GM12878 (cell line): ENCODE measurements at regions not wholly inside any gene's neighbourhood (a gene's known extent, or its start where the extent isn't known, plus 50 kb on each side); places are given as distances from the start of the nearest gene placed in this dataset.

Experiments used
- ATAC-seq: fragments of 200-7000 bp; cut with Tn5 transposase; 3 replicates; pipeline ENCODE4 v1.9.1; 2020; ENCODE audit warnings: mild to moderate bottlenecking, moderate library complexity
- BruUV-seq: library from RNA; stranded (reverse); fragments of 400-500 nt; replicated peaks from 2 replicates; lab custom pipeline; 2021; lab: Mats Ljungman, UMichigan
- CTCF ChIA-PET: fragments of 300-600 bp; sonication (Branson Sonifier 250); formaldehyde crosslinking; extraction: SDS; loops from one replicate; lab custom pipeline; 2021; ENCODE audit warnings: inconsistent platforms; lab: Yijun Ruan, JAX
- POLR2A ChIA-PET: fragments of 350-600 bp; formaldehyde crosslinking; extraction: SDS; loops from one replicate; lab custom pipeline; 2021; ENCODE audit warnings: inconsistent platforms; lab: Charles Lee
- RAD21 ChIA-PET: fragments of 300-600 bp; sonication (Branson Sonifier 250); formaldehyde crosslinking; loops from one replicate; lab custom pipeline; 2023; ENCODE audit warnings: antibody characterized with exemption; ENCODE audit not compliant: unreplicated experiment; lab: Charles Lee
- SMC1A ChIA-PET: fragments of 300-600 bp; sonication (Branson Sonifier 250); formaldehyde crosslinking; loops from one replicate; lab custom pipeline; 2023; ENCODE audit not compliant: unreplicated experiment, uncharacterized antibody; lab: Charles Lee
- DNase-seq: peaks from one replicate; pipeline ENCODE4 v3.0.0-alpha.2; 2011; ENCODE audit warnings: low read depth, low spot score
- FAIRE-seq: peaks from 3 replicates; lab custom pipeline; 2011; peaks lifted over from hg19 to GRCh38; lab: Jason Lieb, UNC
- H2AFZ ChIP-seq: 2 replicates; pipeline ENCODE4 v1.6.0; 2011; ENCODE audit warnings: low read depth, low read length, control low read depth; ENCODE audit not compliant: control insufficient read depth
- H3K27ac ChIP-seq: 2 replicates; pipeline ENCODE4 v1.5.1; 2011; ENCODE audit warnings: control low read depth; ENCODE audit not compliant: control insufficient read depth, insufficient read depth
- H3K27me3 ChIP-seq, 2 experiments: replicated peaks in 1 of 2; 2 replicates each; pipeline versions ENCODE4 v1.6.0 to v1.6.1; 2011; ENCODE audit warnings: low read length in 1 of 2; ENCODE audit not compliant: control insufficient read depth in 2 of 2, insufficient read depth in 2 of 2
- H3K36me3 ChIP-seq, 2 experiments: 2 replicates each; pipeline ENCODE4 v1.5.1; 2011; ENCODE audit warnings: low read length in 1 of 2; ENCODE audit not compliant: control insufficient read depth in 2 of 2, insufficient read depth in 2 of 2
- H3K4me1 ChIP-seq: 2 replicates; pipeline ENCODE4 v1.6.1; 2011; ENCODE audit warnings: mild to moderate bottlenecking, low read length, moderate library complexity, mixed read lengths; ENCODE audit not compliant: control insufficient read depth, insufficient read depth
- H3K4me2 ChIP-seq: 2 replicates; pipeline ENCODE4 v1.6.0; 2011; ENCODE audit warnings: control low read depth; ENCODE audit not compliant: control insufficient read depth, insufficient read depth
- H3K4me3 ChIP-seq: fragments of 200-600 bp; sonication (generic); 2 replicates; pipeline ENCODE4 v1.5.1; 2016
- H3K79me2 ChIP-seq: 2 replicates; pipeline ENCODE4 v1.6.0; 2011; ENCODE audit warnings: low read length; ENCODE audit not compliant: control insufficient read depth, insufficient read depth
- H3K9ac ChIP-seq: 2 replicates; pipeline ENCODE4 v1.8.0; 2011; ENCODE audit warnings: low read length, control low read depth, mixed read lengths; ENCODE audit not compliant: control insufficient read depth, insufficient read depth
- H3K9me3 ChIP-seq: replicated peaks from 3 replicates; pipeline ENCODE4 v1.5.1; 2011; ENCODE audit warnings: mild to moderate bottlenecking, low read length; ENCODE audit not compliant: control insufficient read depth, insufficient read depth
- H4K20me1 ChIP-seq: 2 replicates; pipeline ENCODE4 v1.6.0; 2011; ENCODE audit not compliant: control insufficient read depth, insufficient read depth
- ASH2L ChIP-seq: fragments of 300-600, 200-600 bp; sonication (generic); IDR thresholded peaks from 2 replicates; pipeline ENCODE4 v1.6.1; 2017; ENCODE audit warnings: low read depth, mild to moderate bottlenecking, borderline replicate concordance
- KDM1A ChIP-seq: fragments of 200-600 bp; sonication (generic); IDR thresholded peaks from 2 replicates; pipeline ENCODE4 v1.6.1; 2016; ENCODE audit warnings: borderline replicate concordance
- MLLT1 ChIP-seq: fragments of 450-650 bp; IDR thresholded peaks from 2 replicates; pipeline ENCODE4 v1.6.1; 2016; ENCODE audit warnings: mild to moderate bottlenecking
- MTA2 ChIP-seq: fragments of 450-650 bp; IDR thresholded peaks from 2 replicates; pipeline ENCODE4 v1.6.1; 2016; ENCODE audit warnings: low read depth, mild to moderate bottlenecking, moderate library complexity
- NBN ChIP-seq: fragments of 450-650 bp; IDR thresholded peaks from 2 replicates; pipeline ENCODE4 v1.6.1; 2016
- NR2C2 ChIP-seq: IDR thresholded peaks from 2 replicates; pipeline ENCODE4 v1.6.1; 2011; ENCODE audit warnings: borderline replicate concordance, low read depth; ENCODE audit not compliant: control insufficient read depth, insufficient read length
- PML ChIP-seq: IDR thresholded peaks from 2 replicates; pipeline ENCODE4 v1.6.1; 2012; ENCODE audit warnings: low read length, inconsistent platforms
- POLR2AphosphoS2 ChIP-seq: IDR thresholded peaks from 2 replicates; pipeline ENCODE4 v1.6.1; 2011; ENCODE audit warnings: low read depth, mild to moderate bottlenecking, low read length, improper control_type of control experiment, moderate library complexity
- RAD21 ChIP-seq: IDR thresholded peaks from 2 replicates; pipeline ENCODE4 v1.6.1; 2011; ENCODE audit warnings: mild to moderate bottlenecking, low read depth, low read length, moderate library complexity; ENCODE audit not compliant: insufficient read depth
- RUNX3 ChIP-seq: IDR thresholded peaks from 2 replicates; pipeline ENCODE4 v1.6.1; 2012; ENCODE audit warnings: low read length, inconsistent platforms
- SMAD5 ChIP-seq: IDR thresholded peaks from 2 replicates; pipeline ENCODE4 v1.6.1; 2016; ENCODE audit warnings: antibody characterized with exemption, low read depth
- SREBF1 ChIP-seq: IDR thresholded peaks from 2 replicates; pipeline ENCODE4 v1.6.1; 2012; ENCODE audit warnings: mild to moderate bottlenecking, low read length
- ZZZ3 ChIP-seq: IDR thresholded peaks from 2 replicates; pipeline ENCODE4 v1.6.1; 2011; ENCODE audit warnings: low read depth; ENCODE audit not compliant: control insufficient read depth, insufficient read length
- WGBS: methylation state at CpG from one replicate; pipeline ENCODE4 v1.1.6; 2016; ENCODE audit warnings: low lambda C conversion rate; ENCODE audit not compliant: insufficient replicate concordance, insufficient coverage; ENCODE audit errors: missing lambda C conversion rate; 5-methylcytosine and 5-hydroxymethylcytosine counted together
- in situ Hi-C: fragments of 300-500 bp; cut with MboI; formaldehyde crosslinking; loops from 9 replicates; pipeline ENCODE4 v1.14.3; 2018; ENCODE audit warnings: mixed read lengths
- intact Hi-C: fragments of 100-400 bp; cut with micrococcal nuclease; formaldehyde crosslinking; loops from one replicate; pipeline ENCODE4 v1.14.2; 2022; ENCODE audit not compliant: unreplicated experiment

GRCh38 chr6:168972128-168972527, 281.5 kb downstream of the THBS2 start:
- H4K20me1 ChIP-seq, result no peaks in the 10 kb centered on the region
- no peak overlapping the region for H3K4me3 ChIP-seq
- ChIA-PET CTCF (no interaction called here), RAD21 (no interaction called here), SMC1A (no interaction called here), POLR2A (no interaction called here)
- no peaks in the 10 kb centered on the region for H3K27me3 ChIP-seq
- no peak for DNase-seq
- H3K36me3 ChIP-seq, result no peaks in the 10 kb centered on the region
- intact Hi-C loops, result no loop called here
- FAIRE-seq, result no peak
- H3K4me2 ChIP-seq, result no peak overlapping the region
- no peaks in the 10 kb centered on the region for H3K79me2 ChIP-seq
- in situ Hi-C loops, result no loop called here
- no peak for TF ChIP-seq KDM1A
- no peak for TF ChIP-seq RAD21
- TF ChIP-seq ZZZ3, result no peak
- TF ChIP-seq NBN, result no peak
- TF ChIP-seq SREBF1, result no peak
- no peak for TF ChIP-seq ASH2L
- TF ChIP-seq POLR2AphosphoS2, result no peak
- no peaks in the 10 kb centered on the region for H3K4me1 ChIP-seq
- no peak overlapping the region for H3K27ac ChIP-seq
- no TSS peak for BruUV-seq
- no peaks in the 10 kb centered on the region for H3K9me3 ChIP-seq
- ATAC-seq, result no peak
- WGBS, result 25% methylated on average over 2 of the region's 2 CpGs
- no peak overlapping the region for H3K9ac ChIP-seq
- no peak overlapping the region for H2AFZ ChIP-seq

GRCh38 chr6:168971549-168971948, 282.1 kb downstream of the THBS2 start:
- Histone ChIP-seq H4K20me1 (no peaks in the 10 kb centered on the region), H3K27me3 (no peaks in the 10 kb centered on the region), H3K9me3 (no peaks in the 10 kb centered on the region), H3K4me2 (no peak overlapping the region), H2AFZ (no peak overlapping the region), H3K4me3 (no peak overlapping the region), H3K4me1 (no peaks in the 10 kb centered on the region), H3K27ac (no peak overlapping the region), H3K9ac (no peak overlapping the region), H3K36me3 (no peaks in the 10 kb centered on the region), H3K79me2 (no peaks in the 10 kb centered on the region)
- CTCF ChIA-PET, result interaction anchor here (1.3 kb wide), 1 partner anchor 12 kb away, joined by 4 read pairs; no protein-coding TSS in a partner anchor
- SMC1A ChIA-PET, result no interaction called here
- DNase-seq (no peak), FAIRE-seq (no peak), ATAC-seq (no peak)
- intact Hi-C loops, result no loop called here
- no TSS peak for BruUV-seq
- in situ Hi-C loops, result no loop called here
- no peak for TF ChIP-seq MLLT1
- no peak for TF ChIP-seq RUNX3
- TF ChIP-seq SMAD5, result no peak
- no peak for TF ChIP-seq NR2C2
- TF ChIP-seq PML, result no peak
- no peak for TF ChIP-seq MTA2
- POLR2A ChIA-PET, result no interaction called here
- RAD21 ChIA-PET, result no interaction called here
- WGBS, result 25% methylated on average over 4 of the region's 4 CpGs
